Pons (tissue), 1 donor: ENCODE measurements at regions not wholly inside any gene's neighbourhood (a gene's known extent, or its start where the extent isn't known, plus 50 kb on each side); places are given as distances from the start of the nearest gene placed in this dataset.
"Not testable (repeated sequence)": the region's sequence is repeated elsewhere in the genome, so short reads cannot be mapped to it uniquely, and the experiment has no call there.

Experiments used
- DNase-seq: peaks from one replicate; pipeline ENCODE4 v3.0.0-alpha.2; 2016; ENCODE audit warnings: low spot score

DNA sequence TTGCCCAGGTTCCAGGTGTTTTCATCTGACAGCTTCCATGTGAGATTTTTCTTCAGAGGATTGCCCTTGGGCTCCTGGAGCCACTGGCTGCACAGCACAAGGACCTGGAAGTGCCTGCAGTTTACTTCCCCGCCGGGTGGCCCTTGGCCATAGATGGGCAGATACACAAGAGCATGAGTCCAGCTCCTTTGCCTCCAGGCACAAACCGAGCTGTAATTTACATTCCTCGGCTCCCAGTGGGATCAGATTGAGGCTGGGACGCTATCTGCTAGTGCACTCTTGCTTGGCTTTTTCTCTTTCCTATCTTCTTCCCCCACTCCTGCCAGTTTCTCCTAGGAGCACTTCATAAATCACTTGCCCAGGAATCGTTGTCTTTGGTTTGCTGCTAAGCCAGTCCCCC lies 85.4 kb upstream of the RALY start:
- DNase-seq: no peak

DNA sequence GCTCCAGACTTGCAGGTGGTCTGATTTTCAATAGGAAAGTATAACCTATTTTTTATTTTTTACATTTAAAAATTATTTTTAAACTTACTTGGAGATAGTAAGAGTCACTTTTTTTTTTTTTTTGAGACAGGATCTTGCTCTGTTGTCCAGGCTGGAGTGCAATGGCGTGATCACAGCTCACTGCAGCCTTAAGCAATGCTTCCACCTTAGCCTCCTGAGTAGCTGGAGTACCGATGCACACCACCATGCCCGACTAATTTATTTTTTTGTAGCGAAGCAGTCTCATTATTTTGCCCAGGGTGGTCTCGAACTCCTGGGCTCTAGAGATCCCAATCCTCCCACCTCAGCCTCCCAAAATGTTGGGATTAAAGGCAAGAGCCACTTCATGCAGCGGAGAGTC lies 84.8 kb upstream of the RALY start:
- no peak for DNase-seq

DNA sequence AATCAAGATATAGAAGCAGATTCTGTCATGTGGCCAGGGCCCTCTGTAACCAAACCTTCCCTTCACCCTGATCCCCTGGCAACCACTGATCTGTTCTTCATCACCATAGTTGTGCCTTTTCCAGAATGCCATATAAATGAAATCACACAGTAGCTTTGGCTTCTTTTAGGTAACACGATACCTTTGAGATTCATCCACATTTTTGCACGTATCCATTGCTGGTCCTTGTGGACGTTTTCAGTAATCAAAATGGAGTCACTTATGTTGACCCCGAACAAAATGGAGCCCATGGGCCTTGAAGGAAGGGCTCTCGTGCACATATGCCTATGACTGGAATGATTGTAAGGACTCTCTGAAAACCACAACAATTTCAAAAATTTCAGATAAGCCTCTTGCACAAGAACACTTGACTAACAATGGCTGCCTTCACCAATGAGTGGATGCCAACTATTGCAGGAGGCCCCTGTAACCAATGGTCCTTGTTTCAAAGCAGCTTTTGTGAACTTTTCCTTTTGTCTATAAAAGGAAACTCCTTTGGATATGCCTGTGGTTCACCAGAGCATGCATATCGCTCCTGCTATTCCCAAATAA lies 84.3 kb upstream of the RALY start:
- DNase-seq: no peak

DNA sequence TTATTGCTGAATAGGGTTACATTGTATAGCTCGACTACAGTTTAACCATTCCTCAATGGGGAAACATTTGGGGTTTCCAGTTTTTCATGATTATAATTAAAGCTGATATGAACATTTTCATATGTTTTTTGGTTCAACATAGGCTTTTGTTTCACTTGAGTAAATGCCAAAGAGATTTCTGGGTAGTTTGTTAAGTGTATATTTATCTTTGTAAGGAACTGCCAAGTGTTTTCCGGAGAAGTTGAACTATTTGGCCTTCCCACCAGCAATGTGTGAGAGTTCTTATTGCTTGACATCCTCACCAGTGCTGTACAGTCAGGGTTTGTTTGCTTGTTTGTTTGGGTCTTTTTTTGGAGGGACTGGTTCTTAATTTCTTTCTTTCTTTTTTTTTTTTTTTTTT lies 83.7 kb upstream of the RALY start:
- DNase-seq: no peak

DNA sequence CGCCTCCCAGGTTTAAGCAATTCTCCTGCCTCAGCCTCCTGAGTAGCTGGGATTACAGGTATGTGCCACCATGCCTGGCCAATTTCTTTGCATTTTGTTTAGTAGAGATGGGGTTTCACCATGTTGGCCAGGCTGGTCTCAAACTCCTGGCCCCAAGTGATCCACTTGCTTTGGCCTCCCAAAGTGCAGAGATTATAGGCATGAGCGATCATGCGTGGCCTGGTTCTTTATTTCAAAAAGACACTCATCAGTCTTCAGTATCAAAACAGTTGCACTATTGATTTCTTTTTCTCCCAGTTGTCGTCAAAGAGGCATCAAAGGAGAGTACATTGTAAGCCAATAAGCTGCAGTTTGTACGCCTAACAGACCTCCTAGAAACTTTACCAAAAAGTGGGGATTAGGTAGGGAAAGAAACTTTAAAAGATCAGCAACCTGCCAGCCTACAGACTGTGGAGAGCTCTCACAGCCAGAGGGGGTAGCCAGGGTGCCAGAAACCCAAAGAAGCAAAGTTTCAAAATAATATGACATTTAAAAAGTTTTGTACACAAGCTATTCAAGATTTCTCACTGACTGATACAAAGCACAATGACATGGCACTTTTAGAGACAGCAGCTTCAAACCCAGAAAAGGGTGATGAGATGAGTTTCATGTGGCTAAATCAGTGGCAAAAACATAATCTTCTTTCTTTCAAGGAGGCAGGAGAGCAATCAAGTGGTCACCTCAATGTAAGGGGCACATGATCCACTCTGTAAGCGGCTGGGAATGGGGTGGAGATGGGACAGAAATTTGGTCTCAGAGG lies 83.0 kb upstream of the RALY start:
- no peak for DNase-seq

DNA sequence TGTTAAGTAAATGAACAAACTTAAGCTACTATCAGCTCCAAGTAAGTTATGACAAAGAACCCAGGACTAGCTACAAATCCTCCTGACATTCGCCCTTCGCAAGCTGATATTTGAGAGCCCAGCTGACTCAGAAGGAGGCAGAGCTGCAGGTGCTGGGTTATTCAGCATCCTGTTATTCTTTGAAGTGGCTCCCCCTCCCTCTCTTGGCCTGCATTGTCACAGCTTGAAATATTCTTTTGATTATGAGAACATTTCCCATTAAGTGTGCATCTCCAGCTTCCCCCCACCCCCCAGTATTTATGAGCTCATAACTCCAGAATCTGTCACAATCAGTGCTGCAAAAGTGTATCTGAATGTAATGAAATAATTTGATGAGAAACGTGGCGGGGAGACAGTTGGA lies 78.8 kb upstream of the RALY start:
- no peak for DNase-seq

DNA sequence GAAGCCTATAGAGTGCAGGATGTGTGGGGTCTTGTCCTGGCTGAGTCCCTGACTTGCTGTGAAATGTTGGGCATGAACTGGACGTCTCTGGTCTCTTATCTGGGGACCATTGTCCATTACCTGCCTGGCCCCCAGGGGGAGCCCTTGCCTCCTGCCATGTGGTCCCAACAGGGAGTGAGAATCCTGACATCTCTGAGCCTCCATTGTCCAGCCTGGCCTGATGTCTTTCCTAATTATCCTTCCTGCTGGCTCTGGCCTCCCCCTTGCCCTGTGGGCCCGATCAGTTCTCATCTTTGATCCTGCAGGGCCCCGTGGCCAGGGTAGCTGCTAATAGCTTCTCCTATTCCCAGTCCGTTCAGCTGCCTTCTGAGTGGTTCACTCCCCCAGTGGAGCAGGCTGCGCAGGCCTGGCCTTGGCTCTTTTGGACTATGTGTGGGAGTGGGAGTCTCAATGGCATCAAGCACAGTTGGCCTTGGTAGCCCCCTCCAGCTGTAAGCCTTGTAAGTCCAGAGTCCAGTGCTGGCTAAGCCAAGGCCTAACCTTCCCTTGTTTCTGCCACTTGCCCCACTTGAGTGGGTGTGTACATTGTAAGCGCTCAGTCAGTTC lies 77.9 kb upstream of the RALY start:
- DNase-seq: no peak

DNA sequence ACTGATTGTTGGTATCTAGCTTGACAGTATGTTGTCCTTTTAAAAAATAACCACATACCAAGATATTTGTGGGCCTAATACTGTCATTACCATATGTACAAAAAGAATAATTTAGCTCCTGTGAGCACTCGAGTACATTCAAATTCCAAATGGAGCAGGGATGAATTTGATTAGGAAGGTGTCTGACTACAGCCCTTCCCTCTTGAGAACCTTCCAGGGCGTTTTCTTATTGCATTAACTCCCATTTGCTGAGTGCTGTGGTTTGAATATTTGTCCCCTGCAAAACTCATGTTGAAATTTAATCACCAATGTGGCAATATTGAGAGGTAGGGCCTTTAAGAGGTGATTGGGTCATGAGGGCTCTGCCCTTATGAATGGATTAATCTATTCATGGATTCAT lies 76.9 kb upstream of the RALY start:
- no peak for DNase-seq

DNA sequence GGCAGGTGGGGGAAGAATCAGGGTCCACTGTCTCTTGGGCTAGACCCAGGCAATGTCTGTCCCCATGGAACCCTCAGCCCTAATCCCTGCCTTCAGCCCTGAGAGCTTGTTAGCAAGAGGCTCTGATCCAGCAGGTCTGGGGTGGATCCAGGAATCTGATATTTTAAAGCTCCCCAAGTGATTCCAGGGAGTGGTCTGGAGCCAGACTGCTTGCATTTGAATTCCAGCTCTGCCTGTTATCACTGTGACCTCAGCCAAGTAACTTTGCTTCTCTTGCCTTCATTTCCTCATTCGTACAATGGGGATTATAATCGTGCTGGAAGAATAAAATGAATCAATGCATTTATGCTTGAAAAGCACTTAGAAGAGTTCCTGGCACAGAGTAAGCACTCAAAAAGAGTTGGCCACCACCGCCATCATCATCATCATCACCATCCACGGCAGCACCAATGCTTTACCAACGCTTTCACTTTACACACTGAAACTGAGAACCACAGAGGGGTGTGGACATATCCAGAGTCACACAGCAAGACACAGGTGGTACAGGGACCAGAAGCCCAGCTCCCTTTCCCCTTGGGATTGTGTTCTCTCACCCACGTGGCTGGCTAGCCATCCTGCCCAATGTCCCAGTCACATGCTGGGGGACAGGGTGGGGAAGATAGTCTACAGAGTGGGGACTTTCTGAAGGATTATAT lies 75.7 kb upstream of the RALY start:
- no peak for DNase-seq

DNA sequence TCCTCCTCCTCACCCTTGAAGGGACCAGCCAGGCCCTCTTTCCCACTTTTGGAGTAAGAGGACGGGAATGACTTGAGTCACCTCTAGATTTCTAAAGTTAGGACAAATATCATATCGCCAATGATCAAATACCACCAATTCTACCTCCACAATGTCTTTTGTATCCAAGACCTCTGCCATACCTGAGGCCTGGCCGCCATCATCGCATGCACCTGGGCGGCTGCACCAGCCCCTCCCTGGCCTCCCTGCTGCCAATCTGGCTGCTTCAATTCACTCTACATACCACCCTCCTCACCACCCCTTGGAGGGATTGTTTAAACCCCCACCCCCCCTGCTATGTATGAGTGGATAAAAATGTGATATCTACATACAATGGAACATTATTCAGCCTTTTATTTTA lies 75.0 kb upstream of the RALY start:
- no peak for DNase-seq

DNA sequence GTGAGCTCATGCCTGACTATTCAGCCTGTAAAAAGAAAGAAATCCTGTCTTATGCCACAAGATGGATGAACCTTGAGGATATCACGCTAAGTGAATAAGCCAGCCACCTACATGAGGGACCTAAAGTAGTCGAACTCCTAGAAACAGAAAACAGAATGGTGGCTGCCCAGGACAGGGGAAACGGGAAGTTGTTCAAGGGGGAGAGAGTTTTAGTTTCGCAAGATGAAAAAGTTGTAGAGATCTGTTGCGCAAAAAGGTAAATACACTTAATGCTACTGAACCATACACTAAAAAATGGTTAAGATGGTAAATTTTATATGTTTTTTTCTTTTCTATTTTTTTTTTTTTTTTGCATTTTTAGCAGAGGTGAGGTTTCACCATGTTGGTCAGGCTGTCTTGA lies 74.1 kb upstream of the RALY start:
- DNase-seq: no peak

DNA sequence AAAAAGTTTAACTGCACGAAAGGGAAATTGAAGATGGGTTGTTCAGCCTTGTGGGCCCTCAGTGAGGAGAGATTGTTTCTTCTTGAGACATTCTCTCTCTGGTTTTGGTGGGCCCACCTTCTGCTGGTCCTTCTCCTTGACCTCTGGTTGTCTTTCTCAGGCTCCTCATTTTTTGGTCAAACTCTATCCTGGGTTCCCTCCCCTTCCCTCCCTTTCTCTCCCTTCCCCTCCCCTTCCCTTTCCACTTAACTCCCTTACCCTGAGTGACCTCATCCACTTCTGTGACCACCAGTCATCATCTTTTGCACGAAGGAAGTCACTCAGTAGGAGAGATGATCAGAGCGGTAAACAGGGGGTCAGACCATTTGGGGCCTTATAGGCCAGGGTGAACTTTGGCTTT lies 71.5 kb upstream of the RALY start:
- DNase-seq: no peak

DNA sequence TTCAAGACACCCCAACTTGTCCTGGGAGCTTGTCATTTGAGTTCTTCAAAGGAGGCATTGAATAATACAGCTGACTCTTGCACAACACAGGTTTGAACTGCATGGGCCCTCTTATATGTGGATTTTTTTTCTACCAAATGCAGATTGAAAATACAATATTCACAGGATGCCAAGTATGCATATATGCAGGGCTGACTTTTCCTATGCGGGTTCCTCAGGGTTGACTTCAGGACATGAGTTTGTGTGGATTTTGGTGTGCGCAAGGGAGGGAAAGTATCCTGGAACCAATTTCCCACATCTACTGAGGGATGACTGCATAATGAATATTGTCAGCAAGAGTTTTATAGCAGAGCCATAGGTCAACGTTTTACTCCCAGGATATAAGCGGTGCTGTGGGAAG lies 70.0 kb upstream of the RALY start:
- no peak for DNase-seq

DNA sequence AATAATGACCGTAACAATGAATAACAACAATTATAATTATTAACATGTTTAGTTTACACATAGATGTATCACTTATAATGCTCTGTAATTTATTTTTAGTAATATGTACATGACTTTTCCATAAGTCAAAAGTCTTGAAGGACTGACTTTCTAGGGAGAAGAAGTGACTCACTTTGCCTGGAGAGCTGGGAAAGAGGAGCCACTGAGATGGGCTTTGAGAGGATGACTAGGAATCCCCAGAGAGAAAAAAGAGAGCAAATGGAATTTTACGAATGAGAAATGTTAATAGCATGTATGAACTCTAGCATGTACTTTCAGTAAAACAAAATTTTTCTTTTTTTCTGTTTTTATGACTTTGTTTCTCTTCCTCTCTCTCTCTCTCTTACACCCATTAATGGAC lies 67.8 kb upstream of the RALY start:
- no peak for DNase-seq

DNA sequence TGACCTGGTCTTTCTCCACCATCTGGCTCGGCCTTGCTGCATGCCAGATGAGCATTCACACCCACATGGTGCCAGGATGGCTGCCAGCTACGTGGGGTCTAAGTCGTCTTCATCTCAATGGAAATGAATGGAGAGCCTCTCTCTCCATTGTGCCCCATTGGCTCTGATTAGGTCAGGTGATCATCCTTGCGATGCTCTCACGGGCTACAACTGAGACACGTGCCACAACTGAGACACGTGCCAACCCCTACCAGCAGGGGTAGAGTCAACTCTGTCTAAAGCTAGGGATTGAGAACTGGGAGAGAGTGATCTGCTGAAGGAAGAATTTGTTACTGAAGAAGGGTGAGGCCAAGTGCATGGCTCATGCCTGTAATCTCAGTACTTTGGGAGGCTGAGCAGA lies 67.3 kb upstream of the RALY start:
- DNase-seq: no peak

DNA sequence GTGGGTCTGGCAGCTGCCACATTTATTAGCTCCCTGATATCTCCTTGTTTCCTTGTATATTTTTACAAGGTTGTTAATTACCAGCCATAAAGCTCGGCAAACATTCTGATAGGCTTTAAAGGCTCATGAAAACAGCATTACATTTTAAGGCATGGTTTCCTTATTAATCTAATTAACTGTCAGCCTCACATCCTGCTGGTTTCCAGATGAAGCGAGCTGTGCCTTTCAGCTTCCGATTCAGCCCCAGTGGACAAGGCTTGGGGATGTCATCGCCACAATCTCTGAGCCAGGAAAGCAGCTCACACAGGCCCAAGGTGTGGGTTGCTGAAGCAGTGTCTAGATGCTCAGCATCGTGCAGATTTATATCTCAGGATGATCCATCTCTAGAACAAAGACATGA lies 66.0 kb upstream of the RALY start:
- no peak for DNase-seq

DNA sequence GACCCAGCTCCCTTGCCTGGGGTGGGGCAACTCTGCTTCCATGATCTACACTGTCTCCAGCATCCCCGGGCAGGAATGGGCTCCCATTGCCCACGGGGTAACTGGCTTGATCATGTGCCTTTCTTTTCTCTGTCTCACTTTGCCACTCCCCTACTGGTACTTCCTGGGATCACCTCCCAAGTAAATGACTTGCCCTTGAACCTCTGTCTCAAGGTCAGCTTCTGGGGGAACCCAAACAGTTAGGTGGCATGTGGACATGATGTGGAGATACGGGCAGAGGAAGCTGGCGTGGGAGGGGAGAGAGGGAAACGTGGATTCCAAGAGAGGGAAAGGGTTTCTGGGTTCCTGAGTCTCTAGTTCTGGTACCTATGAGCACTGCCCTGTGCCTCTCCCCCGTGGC lies 63.8 kb upstream of the RALY start:
- DNase-seq: no peak

DNA sequence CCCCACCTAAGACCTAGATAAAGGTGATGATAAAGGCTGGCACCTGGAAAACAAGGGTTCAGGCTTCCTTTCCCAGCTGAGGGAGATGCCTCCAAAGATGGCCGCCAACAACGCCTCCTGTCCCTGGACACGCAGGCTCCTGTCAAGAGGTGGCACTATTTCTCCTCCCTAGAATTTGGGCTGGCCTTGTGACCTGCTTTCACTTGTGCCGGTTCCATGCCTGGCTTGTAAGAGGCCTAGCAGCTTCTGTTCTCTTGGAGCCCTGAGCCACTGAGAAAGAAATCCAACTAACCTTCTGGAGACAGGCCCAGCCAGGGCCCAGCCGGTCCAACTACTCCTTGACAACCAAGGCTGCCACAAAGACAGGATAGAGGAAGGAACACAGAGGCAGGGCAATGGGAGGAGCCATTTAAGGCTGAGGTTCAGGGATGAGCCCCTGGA lies 60.2 kb upstream of the RALY start:
- peak; percentile 93 for DNase-seq

DNA sequence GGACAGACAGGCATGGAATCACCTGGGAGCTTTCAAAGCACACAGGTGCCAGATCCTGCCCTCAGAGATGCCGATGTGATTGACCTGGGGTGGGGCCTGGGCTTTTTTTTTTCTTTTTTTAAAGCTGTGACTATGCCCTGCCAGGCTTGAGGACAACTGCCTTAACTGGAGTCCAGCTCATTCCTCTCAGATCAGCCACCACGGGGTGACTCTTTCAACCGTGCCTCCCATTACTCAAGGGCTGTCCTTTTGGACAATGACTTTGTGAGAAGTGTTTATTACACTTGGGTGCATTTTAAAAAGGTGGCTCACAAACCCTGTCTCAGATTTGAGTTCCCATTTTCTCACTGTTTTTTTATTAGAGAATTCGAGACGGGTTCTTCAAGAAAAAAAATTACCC lies 57.1 kb upstream of the RALY start:
- no peak for DNase-seq

DNA sequence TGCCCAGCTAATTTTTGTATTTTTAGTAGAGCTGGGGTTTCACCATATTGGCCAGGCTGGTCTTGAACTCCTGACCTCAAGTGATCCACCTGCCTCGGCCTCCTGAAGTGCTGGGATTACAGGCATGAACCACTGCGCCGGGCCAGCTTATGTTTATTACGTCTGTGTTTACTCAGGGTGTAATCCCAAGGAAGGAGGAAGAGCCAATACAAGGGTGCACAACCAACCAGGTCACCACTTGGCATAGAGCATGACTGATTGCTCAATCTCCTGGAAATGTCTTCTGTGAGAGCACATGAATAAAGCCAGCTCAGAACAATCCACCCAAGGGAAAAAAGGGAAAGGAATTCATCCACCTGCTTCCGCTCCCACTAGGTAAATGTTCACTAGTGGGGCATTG lies 54.7 kb upstream of the RALY start:
- not testable (repeated sequence) for DNase-seq

DNA sequence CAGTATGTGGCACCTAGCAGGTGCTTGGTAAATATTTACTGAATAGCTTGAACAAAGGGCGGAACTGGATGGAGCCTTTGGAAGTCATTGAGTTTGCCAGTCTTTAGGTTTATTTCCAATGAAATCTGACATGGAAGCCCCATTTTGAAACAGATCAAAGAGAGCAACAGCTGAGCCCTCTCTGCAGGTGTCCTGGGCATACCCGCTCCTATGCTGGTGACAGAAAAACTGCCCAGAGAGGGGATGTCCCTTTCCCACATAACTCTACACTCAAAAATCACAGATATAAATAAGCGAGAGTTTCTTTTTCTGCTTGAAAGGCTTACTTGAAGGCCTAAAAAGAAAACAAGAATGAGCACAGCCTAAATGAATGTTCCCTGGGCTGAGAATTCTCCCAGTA lies 53.0 kb upstream of the RALY start:
- no peak for DNase-seq
